ENCODE measurements at regions not wholly inside any gene's neighbourhood (a gene's known extent, or its start where the extent isn't known, plus 50 kb on each side); places are given as distances from the start of the nearest gene placed in this dataset.
"Not testable (repeated sequence)": the region's sequence is repeated elsewhere in the genome, so short reads cannot be mapped to it uniquely, and the experiment has no call there.

GRCh38 chr7:26937939-26938623, 73.7 kb upstream of the SKAP2 start:
- no peak for DNase-seq (ENCODE audit: low read depth)
- H3K4me3 ChIP-seq (ENCODE audit: low read length) = no peak overlapping the region
- TF ChIP-seq CTCF (conservative IDR thresholded peaks at IDR 0.05; ENCODE audit: low read length) = no peak

DNA sequence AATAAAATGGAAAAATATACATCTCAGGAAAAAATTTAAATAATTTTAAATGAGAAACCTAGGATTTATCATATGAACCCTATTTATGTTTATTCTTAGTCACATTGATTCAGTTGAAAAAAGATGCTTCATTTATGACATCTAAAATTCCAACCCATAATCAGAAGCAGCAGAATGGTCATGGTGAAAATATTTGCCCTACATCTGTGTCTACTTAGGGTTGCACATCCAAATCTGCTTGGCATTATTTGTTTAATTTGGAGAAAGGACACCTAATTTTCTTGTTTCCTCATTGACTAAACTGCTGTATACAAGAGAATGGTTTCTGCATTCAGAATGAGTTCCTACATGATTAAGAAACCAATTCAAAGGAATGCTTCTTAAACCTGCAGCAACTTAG, 72.9 kb upstream of the SKAP2 start:
- DNase-seq (ENCODE audit: low read depth) = peak; percentile 76
- H3K4me3 ChIP-seq (ENCODE audit: low read length) = no peak overlapping the region
- TF ChIP-seq CTCF (conservative IDR thresholded peaks at IDR 0.05; ENCODE audit: low read length) = no peak

DNA sequence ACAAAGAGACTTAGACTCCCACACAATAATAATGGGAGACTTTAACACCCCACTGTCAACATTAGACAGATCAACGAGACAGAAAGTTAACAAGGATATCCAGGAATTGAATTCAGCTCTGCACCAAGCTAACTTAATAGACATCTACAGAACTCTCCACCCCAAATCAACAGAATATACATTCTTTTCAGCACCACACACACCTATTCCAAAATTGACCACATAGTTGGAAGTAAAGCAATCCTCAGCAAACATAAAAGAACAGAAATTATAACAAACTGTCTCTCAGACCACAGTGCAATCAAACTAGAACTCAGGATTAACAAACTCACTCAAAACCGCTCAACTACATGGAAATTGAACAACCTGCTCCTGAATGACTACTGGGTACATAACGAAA, 68.2 kb upstream of the SKAP2 start:
- H3K4me3 ChIP-seq (ENCODE audit: low read length); DNase-seq (ENCODE audit: low read depth): not testable (repeated sequence)

DNA sequence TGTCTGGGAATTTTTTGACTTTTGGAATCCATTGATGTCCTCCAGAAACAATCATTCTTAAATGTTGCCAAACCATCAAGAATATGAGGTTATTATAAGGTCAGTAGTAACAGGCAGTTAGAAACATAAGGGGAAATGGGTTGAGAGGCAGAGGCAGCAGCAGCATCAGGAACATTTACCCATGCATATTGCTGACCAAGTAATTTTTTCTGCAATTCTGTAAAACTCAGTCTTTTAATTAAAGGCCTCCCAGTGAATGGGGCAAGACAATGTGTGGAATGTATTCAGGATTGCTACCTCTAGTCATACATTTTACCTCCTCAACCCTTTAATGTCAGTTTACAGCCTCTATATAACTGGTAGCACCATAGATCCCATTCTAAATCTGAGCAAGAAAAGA, 66.5 kb upstream of the SKAP2 start:
- TF ChIP-seq CTCF (conservative IDR thresholded peaks at IDR 0.05; ENCODE audit: low read length) = no peak
- no peak overlapping the region for H3K4me3 ChIP-seq (ENCODE audit: low read length)
- DNase-seq (ENCODE audit: low read depth) = peak; percentile 41

DNA sequence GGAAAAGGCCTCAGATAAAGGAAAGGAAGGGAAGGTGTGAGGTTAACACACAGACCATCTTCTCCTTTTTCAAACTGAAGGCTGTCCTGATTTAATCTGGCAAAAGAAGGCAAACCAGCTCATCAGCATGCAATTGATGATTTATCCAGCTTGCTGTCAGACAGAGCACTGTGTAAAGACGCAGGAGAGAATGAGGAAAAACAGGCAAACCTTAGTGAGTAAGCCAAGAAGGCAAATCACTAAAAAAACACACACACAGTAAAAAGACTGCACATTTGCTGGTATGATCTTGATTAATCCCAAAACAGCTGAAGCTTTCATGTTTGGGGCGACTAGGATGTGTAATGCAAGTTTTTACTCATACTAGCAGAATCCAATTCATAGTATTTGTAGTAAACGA, 65.8 kb upstream of the SKAP2 start:
- DNase-seq (ENCODE audit: low read depth) = peak; percentile 47

GRCh38 chr7:26928703-26929347, 64.4 kb upstream of the SKAP2 start:
- no peak for DNase-seq (ENCODE audit: low read depth)
- no peak for TF ChIP-seq CTCF (conservative IDR thresholded peaks at IDR 0.05; ENCODE audit: low read length)
- no peak overlapping the region for H3K4me3 ChIP-seq (ENCODE audit: low read length)

More for the DNA sequence above, 65.8 kb upstream of the SKAP2 start:
- no peak overlapping the region for H3K4me3 ChIP-seq (ENCODE audit: low read length)
- TF ChIP-seq CTCF (conservative IDR thresholded peaks at IDR 0.05; ENCODE audit: low read length) = no peak

DNA sequence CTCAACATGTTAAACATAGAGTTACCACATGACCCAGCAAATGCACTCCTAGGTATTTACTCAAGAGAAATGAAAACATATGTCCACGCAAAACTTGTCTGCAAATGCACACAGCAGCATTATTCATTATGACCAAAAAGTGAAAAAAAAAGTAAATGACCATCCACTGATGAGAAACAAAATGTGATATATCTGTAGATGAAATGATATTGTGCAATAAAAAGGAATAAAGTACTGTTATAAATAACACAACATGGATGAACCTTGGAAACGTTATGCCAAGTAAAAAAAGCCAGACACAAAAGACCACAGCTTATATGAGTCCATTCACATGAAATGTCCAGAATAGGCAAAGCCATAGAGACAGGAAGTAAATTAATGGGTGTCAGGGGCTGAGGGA, 61.4 kb upstream of the SKAP2 start:
- no peak overlapping the region for H3K4me3 ChIP-seq (ENCODE audit: low read length)
- DNase-seq (ENCODE audit: low read depth) = no peak
- no peak for TF ChIP-seq CTCF (conservative IDR thresholded peaks at IDR 0.05; ENCODE audit: low read length)

Measured in AG10803 (cell line).